ENCODE measurements at regions not wholly inside any gene's neighbourhood (a gene's known extent, or its start where the extent isn't known, plus 50 kb on each side); places are given as distances from the start of the nearest gene placed in this dataset.

DNA sequence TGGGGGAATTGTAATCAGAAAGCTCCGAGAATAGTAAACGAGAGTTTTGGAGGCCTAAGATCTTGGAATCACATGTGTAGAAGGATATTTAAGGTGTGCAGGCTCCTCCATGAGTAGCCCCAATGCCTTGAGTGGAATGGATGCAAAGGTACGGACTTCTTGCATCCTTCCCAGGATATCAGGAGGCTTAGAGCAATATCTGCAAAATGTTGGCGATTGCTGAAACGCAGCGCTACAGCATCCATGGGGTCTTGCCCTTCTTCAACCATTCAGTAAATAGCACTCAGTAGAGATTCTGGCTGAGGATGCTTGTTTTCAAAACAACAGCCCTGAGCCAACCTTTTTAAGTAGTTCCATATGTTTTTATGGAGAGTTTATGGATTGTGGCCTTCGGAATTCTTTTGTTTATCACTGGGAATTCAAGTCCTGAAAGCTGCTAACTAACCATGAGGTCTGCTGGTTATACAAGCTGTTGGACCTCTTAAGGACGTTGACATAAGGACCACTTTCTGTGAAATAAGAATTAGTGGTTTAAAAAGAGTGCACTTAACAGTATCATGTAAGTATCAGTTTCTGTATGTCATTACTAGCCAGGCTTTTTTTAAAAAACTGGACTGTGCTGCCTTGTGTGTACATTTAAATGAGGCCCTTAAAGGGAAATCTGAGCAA, 228.8 kb upstream of the PGRMC2 start:
- peak overlapping the region; percentile 86 for H3K27ac ChIP-seq
- DNase-seq (ENCODE audit: low read depth, low spot score): no peak

DNA sequence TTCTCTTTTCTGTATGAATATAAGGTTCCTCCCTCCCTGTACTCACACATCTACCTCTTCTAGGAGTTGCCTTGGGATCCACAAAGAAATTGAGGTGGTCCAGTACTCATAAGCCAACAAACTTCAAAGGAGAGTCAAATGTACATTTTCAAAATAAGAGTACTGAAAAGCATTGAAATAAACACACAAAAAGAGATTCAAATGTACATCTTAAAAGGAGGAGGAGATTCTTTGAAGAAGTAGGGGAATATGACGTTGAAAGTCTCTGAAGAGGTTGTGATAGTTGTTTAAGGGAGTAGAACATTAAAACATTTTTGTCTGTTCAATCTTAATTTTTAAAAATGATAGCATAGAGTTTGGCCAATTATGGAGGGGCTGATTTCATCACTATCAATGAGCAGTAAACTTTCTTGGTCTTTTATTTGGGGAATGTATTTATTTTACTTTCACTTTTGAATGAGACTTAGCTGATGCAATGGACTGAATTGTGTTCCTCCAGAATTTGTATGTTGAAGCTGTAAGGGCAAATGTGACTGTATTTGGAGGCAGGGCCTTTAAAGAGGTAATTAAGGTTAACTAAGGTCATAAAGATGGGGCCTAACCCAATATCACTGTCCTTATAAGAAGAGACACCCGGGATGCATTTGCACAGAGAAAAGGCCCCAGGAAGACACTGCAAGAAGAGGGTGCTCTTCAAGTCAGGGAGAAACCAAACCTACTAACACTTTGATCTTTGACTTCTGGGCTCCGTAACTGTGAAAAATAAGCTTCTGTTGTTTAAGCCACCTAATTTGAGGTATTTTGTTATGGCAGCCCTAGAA, 226.3 kb upstream of the PGRMC2 start:
- DNase-seq (ENCODE audit: low read depth, low spot score): no peak
- H3K27ac ChIP-seq: no peak overlapping the region

DNA sequence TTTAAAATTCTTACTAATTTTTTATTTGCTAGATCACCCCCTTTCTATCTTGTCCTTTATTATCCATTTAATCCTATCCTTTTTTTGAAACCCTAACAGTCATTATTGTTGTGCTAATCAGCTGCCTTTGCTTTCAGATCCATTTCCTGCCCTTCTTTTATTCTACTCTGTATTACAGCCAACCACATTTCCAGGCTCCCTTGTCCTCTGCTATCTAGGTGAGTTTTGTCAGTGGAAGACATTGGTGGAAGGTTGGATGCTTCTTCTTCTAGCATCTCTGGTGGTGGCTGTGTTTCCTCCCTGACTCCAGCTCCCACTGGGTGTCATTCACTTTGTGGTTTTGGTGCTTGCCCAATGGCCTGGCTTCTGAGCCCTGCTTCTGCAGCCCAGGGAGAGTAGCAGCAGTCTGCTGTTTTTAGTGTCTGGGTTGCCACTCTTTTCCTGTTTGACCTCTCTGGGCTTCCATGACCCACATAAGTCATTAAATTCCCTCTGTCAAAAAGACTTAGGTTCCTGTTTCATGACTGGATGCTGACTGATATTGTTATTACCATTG, 225.2 kb upstream of the PGRMC2 start:
- no peak overlapping the region for H3K27ac ChIP-seq

DNA sequence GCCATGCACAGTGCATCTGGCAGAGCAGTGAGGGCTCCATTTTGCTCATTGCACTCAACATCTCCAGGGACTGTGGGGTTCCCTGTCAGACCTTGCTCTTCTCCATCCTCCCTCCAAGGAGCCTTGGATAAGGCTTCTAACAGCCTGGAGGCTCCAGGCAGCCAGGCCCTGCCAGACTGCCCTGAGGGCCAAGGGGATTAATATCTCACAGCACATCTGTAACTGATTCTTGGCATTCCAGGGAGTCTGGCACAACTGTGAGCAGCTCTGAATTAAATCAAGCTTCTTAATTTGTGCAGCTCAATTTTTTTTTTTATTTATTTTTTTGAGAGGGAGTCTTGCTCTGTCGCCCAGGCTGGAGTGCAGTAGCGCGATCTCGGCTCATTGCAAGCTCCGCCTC, 224.5 kb upstream of the PGRMC2 start:
- no peak overlapping the region for H3K27ac ChIP-seq
- no peak for DNase-seq (ENCODE audit: low read depth, low spot score)

More for the DNA sequence above, 225.2 kb upstream of the PGRMC2 start:
- DNase-seq (ENCODE audit: low read depth, low spot score): no peak

DNA sequence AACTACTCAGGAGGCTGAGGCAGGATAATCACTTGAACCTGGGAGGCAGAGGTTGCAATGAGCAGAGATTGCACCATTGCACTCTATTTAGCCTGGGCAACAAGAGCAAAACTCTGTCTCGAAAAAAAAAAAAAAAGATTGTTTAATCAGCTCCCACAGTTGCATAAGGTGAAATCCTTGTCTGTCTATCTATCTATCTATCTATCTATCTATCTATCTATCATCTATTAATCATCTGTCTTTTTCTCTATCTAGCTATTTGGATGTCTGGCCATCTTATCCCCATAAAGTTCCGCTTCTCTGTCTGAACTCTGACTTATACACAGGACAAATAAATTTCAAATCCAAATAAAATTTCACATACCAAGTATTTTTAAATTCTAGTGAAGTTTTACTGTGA, 223.2 kb upstream of the PGRMC2 start:
- DNase-seq (ENCODE audit: low read depth, low spot score): no peak
- no peak overlapping the region for H3K27ac ChIP-seq

DNA sequence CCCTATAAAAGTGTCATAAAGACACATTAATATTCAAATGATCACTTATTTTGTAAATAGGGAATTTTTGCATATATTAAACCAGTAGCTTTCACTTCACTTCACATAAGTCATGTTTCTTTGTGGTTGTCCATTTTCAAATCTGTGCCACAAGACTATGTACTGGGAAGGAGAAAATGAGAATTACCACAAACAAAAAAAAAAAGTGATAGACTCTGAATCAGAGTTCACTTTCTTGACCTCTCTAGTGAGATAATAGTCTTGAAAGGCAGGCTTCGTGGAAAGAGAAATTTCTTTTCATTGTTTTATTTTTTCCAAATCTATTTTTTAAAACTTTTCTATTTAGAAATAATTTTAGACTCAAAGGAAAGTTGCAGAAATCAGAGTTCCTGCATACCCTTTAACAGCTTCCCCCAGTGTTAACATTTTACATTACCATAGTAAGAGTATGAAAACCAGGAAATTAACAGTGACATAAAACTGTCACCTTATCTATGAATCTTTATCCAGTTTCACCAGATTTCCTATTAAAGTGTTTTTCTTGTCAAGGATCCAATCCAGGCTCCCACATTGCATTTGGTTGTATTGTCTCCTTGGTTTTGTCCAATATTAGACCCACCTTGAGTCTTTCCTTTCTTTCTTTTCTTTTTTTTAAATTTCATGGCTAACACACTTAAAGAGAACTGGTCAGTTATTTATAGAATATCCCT, 215.4 kb upstream of the PGRMC2 start:
- H3K27ac ChIP-seq: no peak overlapping the region
- no peak for DNase-seq (ENCODE audit: low read depth, low spot score)

DNA sequence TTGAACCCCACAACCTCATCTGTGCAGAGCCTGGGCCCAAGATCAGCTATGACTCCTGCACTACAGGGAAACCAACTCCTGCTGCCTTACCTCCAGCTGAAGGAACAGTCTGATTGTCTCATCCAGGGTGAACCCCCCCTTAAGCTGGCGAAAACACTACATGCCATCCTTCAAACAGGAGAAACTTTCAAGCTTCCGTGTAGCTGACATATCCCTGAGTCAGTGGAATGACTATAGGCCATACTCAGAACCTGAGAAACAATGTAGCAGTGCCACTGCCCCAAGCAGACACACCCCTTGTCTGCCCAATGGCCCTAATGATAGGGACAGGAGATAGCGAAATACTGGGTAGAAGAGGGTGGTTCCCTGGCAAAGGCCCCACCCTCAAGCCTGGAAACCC, 213.6 kb upstream of the PGRMC2 start:
- DNase-seq (ENCODE audit: low read depth, low spot score): no peak
- no peak overlapping the region for H3K27ac ChIP-seq

DNA sequence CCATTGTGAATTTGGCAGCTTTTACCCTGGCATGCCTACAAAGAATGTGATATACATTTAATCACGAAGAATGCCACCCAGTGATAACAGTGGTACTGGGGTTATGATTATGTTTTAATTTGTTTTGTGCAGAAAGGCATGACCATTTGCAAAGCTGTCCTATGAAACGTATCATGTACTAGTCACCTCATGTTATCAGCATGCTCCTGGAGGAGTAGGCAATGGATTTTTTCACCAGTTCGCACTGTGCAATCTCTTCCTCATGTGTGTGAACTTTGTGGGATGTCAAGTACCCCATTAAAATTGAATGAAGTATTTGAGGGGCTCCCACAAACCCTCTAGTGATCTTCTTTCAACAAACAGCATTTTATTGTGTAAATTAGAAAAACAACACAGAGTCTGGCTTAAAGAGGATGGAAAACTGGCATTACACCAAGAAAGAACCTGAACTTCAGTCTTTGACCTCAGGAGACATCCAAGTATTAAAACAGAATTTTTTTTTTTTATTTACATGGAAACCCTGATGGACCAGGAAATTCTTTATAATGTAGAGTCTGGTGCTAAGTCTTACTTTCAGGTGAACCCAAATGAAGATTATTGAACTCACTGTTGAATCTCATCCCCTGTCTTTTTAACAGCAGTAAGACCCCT, 200.6 kb upstream of the PGRMC2 start:
- DNase-seq (ENCODE audit: low read depth, low spot score): no peak
- no peak overlapping the region for H3K27ac ChIP-seq

DNA sequence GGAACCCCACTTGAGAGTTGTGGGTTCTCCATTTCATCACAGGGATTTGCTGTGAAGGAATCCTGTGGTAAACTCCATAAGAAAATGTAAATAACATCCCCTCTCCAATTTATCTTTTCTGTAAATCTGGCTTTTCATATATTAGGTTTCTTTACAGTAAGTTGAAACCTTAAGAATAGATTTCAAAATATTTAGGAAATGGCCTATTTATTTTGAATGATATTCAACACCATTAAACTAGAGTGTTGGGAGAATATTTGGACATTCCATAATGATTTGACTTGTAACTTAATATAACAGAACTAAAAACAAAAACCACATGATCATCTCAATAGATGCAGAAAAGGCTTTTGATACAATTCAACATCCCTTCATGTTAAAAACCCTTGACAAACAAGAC, 197.3 kb upstream of the PGRMC2 start:
- H3K27ac ChIP-seq: no peak overlapping the region
- DNase-seq (ENCODE audit: low read depth, low spot score): no peak

DNA sequence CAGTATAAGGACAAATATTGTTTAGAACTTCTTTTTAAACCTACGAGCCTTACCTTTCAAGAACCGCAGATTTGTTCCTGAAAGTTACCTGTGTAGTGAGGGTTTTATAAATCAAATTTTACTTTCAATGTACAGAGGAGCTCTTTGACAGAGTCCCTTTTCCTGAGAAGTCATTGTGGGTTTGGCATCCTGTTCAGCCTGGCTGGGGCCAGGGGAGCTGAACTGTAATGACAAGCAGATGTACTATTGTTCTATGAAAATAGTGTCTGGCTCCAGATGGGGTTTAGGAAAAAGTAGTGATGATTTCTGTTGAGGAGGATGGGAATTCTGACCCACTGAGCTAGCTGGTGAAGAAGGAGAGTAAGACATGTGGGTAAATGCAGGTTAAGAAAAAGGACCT, 196.2 kb upstream of the PGRMC2 start:
- no peak for DNase-seq (ENCODE audit: low read depth, low spot score)

DNA sequence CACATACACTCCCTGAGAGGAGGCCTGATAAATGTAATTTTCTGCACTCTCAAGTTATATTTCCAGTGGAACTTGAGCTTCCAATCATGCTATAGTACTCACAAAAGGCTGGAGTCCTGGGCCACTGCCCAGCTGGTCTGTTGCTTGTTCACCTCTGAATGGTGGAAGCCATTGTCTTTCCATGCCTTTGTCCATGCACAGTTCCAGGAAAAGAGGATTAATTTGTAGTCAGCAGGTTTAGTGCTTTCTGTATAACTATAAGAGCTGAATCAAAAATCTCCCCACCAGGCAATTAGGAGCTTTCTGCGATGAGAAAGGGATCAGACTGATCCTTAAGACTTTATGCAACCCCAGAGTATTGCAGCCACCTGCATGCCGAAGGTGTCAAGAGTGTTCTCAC, 195.4 kb upstream of the PGRMC2 start:
- no peak overlapping the region for H3K27ac ChIP-seq
- no peak for DNase-seq (ENCODE audit: low read depth, low spot score)

More for the DNA sequence above, 196.2 kb upstream of the PGRMC2 start:
- H3K27ac ChIP-seq: no peak overlapping the region

DNA sequence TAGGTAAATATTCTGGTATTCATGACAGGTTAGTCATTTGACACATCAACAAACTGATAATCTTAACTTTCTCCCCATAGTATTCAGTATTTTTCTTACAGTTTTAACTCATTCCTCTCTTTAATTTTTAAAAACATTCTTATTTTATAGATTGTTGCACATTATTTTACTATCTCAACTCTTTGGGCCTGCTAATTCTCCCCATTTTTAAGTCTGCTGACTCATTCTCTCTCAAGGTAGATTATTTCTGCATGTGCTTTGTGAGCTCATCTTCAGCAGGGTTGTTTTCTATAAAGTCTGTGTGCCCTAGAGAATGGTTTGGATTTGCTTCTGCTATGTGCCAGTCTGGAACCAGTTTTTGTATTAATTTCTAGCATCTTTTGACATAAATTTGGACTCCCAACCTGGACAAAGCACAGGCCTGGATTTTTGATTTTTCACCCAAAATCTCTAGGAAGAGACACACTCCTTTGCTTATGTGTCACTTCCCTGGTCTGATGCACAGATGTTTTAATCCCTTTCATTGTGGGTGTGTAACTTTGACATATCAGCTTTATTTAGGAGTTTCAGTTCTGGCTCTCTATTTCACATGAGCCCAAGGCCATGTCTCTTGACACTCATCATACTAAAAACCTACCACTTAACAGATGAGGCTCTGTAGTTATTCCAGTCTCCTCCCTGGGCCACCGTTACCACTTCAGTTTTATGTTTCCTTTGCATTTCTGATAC, 194.3 kb upstream of the PGRMC2 start:
- no peak for DNase-seq (ENCODE audit: low read depth, low spot score)
- H3K27ac ChIP-seq: no peak overlapping the region

DNA sequence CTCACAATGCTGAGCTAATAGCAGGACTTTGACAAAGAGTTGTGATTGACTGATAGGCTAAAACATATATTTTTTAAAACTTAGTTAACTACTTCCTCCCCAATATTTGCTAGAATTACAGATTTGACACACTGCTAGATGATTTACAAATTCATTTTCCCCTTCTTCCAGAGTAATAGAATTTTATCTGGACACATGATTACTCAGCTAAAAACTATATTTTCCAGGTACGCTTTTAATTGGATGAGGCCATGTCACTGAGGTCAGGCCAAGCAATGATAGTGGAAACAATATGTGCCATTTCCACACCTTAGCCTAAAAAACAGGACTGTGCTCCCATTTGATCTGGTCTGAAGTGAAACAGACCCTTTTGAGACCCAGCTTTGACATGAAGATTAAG, 193.3 kb upstream of the PGRMC2 start:
- H3K27ac ChIP-seq: no peak overlapping the region
- no peak for DNase-seq (ENCODE audit: low read depth, low spot score)

DNA sequence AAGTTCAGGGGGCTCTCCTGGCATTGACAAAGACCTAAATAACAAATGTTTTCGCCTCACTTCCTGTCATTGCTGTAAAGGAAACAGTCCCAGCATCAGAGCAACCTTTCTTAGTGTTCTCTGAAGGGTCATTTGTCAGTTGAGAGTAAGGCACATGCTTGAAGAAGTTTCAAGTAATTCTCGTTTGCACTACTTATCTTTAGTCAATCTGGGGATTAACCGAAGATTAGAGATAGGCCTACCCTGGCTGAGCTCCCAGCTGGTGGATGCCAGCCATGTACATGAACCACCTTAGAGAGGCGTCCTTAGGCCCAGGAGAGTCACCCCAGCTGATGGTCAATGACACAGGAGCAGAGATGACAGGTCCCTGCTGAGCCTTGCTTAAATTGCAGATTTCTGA, 189.9 kb upstream of the PGRMC2 start:
- no peak for DNase-seq (ENCODE audit: low read depth, low spot score)
- no peak overlapping the region for H3K27ac ChIP-seq

DNA sequence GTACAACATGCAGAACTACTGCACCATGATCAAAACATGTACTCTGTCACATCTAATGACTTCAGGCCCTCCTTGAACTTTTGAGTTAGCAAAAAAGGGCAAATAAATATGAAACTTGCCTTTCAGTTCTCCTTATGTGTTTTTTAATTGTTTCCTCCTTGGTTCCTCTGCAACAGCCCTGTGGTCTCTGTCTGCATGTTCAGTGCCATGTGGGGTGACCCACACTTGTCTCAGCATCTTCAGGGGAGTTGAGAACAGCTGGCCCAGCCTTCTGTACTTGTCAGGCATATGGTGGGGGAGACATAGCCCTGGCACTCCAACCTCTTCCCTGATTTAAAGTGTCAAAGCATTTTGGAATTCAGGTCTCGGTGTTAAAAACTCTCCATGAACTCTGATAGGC, 188.0 kb upstream of the PGRMC2 start:
- no peak overlapping the region for H3K27ac ChIP-seq
- no peak for DNase-seq (ENCODE audit: low read depth, low spot score)

DNA sequence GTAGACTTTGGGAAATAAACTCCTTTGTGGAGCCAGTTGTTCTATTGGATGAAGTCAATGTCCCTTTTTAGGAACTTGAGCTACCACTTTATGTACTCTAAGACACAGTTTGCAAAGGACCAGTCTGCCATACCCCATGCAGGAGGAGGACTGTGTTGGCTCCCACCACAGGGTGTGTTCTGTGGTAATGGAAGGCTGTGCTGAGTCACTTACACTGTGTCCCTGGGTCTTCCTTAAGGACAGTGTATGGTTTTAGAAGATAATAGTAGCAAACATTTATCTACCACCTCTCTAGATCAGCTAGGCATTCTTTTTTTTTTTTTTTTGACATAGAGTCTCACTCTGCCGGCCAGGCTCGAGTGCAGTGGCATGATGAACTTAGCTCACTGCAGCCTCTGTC, 184.0 kb upstream of the PGRMC2 start:
- H3K27ac ChIP-seq: no peak overlapping the region
- no peak for DNase-seq (ENCODE audit: low read depth, low spot score)

DNA sequence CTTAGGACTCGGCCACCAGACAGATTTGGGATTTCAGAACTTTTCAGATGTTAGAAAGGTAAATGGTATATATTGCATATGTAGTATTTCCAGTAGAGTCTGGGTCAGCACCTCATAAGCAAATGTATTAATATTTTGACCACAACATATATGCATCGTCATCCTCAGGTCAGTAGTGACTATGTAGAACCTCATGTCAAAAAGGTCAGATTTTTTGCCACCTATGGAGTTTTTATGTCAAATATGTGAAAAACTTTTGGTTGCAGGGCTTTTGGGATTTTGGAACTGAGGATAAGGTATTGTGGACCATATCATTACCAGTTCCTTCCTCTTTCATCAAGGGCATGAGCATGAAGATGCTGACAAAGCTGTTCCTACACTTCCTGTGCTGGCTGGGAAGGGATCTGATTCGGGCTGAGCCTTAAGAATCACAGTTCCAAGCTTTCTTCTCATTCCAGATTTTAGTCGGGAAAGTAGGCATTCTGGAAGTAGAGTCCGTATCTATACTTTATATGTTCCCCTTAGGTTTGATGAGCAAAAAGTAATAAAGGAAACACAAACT, 183.0 kb upstream of the PGRMC2 start:
- no peak for DNase-seq (ENCODE audit: low read depth, low spot score)
- H3K27ac ChIP-seq: no peak overlapping the region

DNA sequence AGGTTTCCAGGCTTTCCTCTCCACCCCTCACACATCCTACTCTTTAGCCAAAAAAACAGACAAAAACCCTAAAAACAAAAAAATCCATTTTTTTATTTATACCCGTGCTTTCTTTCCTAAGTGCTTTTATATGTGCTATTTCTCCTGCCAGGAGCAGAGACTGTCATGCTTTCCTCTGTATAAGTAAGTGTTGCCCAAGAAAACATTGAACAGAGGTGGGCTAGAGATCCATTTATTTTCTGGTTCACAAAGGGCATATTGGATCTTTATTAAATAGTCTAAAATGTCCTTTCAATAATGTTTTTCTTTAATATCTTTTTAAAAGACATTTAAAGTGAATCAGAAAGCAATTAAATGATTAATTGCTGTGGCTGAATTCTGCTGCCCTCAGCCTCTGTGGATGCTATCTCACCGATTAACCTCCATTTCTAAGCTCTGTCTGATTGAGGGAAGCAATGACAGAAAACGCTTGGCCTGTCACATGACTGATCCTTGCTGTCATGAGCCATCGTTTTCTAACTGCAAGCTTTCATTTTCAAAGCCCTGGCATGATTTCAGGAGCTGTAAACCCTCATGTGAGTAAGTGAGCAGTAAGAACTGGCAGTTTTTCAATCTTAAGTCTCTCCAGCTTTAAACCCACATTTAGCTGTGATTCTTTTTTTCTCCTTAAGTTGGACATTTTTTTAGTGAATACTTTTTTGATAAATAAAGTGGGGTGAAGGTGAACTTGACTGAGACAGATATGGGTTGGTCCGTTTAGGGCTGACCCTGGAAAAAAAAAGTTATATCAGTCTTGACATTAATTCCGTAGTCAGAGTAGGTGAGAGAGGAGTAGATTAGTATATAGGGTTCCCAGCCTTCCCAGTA, 180.7 kb upstream of the PGRMC2 start:
- H3K27ac ChIP-seq: peak overlapping the region; percentile 25
- DNase-seq (ENCODE audit: low read depth, low spot score): peak; percentile 53

DNA sequence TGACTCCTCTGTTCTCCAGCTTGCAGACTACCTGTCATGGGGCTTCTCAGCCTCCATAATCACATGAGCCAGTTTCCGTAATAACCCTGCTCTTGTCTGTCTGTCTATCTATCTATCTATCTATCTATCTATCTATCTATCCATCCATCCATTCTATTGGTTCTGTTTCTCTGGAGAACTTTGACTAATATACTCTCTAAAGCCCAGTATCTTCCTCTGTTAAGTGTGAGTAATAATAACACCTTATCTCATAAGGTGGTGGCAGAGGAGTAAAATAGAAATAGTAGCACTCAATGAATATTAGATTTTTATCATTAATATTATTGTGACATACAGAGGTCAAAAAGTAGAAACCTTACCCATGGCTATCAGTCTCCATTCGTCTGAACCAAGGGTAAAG, 177.9 kb upstream of the PGRMC2 start:
- DNase-seq (ENCODE audit: low read depth, low spot score): no peak
- H3K27ac ChIP-seq: no peak overlapping the region
